Endodermal cell (in vitro differentiated cells): ENCODE measurements at regions not wholly inside any gene's neighbourhood (a gene's known extent, or its start where the extent isn't known, plus 50 kb on each side); places are given as distances from the start of the nearest gene placed in this dataset.

Experiments used
- DNase-seq: peaks from one replicate; pipeline ENCODE4 v3.0.0-alpha.2; 2017
- H3K27ac ChIP-seq: 2 replicates; pipeline ENCODE4 v1.5.1; 2013; ENCODE audit warnings: mild to moderate bottlenecking, low read depth, low read length, moderate library complexity
- H3K27me3 ChIP-seq: 2 replicates; pipeline ENCODE4 v1.6.1; 2013; ENCODE audit warnings: mild to moderate bottlenecking, low read length, moderate library complexity; ENCODE audit not compliant: insufficient read depth, control insufficient read depth, poor library complexity, severe bottlenecking
- H3K36me3 ChIP-seq: 2 replicates; pipeline ENCODE4 v1.7.0; 2013; ENCODE audit warnings: mild to moderate bottlenecking, low read length, moderate library complexity; ENCODE audit not compliant: control insufficient read depth, insufficient read depth
- H3K4me1 ChIP-seq: one replicate; pipeline ENCODE4 v1.7.0; 2013; ENCODE audit warnings: low read length; ENCODE audit not compliant: control insufficient read depth, insufficient read depth
- H3K4me3 ChIP-seq: 2 replicates; pipeline ENCODE4 v1.5.1; 2013; ENCODE audit warnings: mild to moderate bottlenecking, low read length, moderate library complexity
- H3K9ac ChIP-seq: 2 replicates; pipeline ENCODE4 v1.6.1; 2013; ENCODE audit warnings: mild to moderate bottlenecking, low read length, moderate library complexity; ENCODE audit not compliant: poor library complexity, severe bottlenecking; ENCODE audit errors: extremely low read depth
- H3K9me3 ChIP-seq: 2 replicates; pipeline ENCODE4 v1.6.1; 2013; ENCODE audit warnings: mild to moderate bottlenecking, low read length, moderate library complexity; ENCODE audit not compliant: control insufficient read depth
- H3K27ac Mint-ChIP-seq: 2 replicates; pipeline ENCODE4 v1.8.0; 2020; ENCODE audit warnings: mixed read lengths
- H3K27me3 Mint-ChIP-seq: 2 replicates; pipeline ENCODE4 v1.8.0; 2021; ENCODE audit warnings: mild to moderate bottlenecking, mixed read lengths; ENCODE audit not compliant: insufficient read depth
- H3K36me3 Mint-ChIP-seq: 2 replicates; pipeline ENCODE4 v1.8.0; 2020; ENCODE audit warnings: low read depth, mixed read lengths
- H3K4me1 Mint-ChIP-seq: 2 replicates; pipeline ENCODE4 v1.8.0; 2020; ENCODE audit warnings: mixed read lengths
- H3K4me3 Mint-ChIP-seq: 2 replicates; pipeline ENCODE4 v1.8.0; 2020; ENCODE audit warnings: mild to moderate bottlenecking, moderate library complexity, mixed read lengths
- H3K9me3 Mint-ChIP-seq: 2 replicates; pipeline ENCODE4 v1.8.0; 2020; ENCODE audit warnings: mild to moderate bottlenecking, mixed read lengths
- CTCF ChIP-seq: fragments of 200-600 bp; sonication (generic); conservative IDR thresholded peaks from 2 replicates; pipeline ENCODE4 v1.5.0; 2021; ENCODE audit warnings: antibody characterized with exemption, mild to moderate bottlenecking
- WGBS, 2 experiments: methylation state at CpG; one replicate each; pipeline versions ENCODE4 v1.1.5 to v1.1.7; 2013; ENCODE audit warnings: missing lambda C conversion rate in 2 of 2, mixed read lengths in 1 of 2; ENCODE audit not compliant: insufficient coverage in 1 of 2, insufficient read length in 1 of 2; 5-methylcytosine and 5-hydroxymethylcytosine counted together

DNA sequence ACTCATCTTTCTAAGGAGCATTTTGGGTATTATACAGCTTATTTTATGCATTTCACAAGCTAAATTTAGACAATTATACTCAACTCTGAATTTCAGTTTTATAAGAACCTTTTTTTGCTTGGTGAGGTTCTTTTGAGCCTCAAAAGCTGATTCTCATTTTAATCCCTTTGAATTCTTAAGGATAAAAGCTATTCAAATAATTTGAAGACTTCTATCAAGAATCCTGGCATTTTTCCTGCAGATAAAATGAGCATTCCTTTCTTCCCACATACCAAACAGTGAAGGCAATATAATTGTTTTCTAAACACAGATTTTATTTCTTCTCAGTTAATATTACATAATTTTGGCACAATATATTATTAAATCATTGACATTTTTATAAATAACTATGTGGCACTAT, 118.4 kb upstream of the GPM6A start:
- no peaks in the 10 kb centered on the region for H3K4me1 ChIP-seq
- no peak for TF ChIP-seq CTCF
- DNase-seq, result no peak
- no peak overlapping the region for H3K27ac Mint-ChIP-seq
- H3K4me1 Mint-ChIP-seq, result peaks cover 5% of the 10 kb centered on the region
- no peaks in the 10 kb centered on the region for H3K36me3 ChIP-seq
- H3K27ac ChIP-seq, result no peak overlapping the region
- H3K9me3 Mint-ChIP-seq, result no peaks in the 10 kb centered on the region
- H3K4me3 ChIP-seq, result no peak overlapping the region
- H3K4me3 Mint-ChIP-seq, result no peak overlapping the region
- H3K27me3 ChIP-seq, result no peaks in the 10 kb centered on the region
- H3K27me3 Mint-ChIP-seq, result no peaks in the 10 kb centered on the region
- H3K9me3 ChIP-seq, result no peaks in the 10 kb centered on the region
- H3K36me3 Mint-ChIP-seq, result no peaks in the 10 kb centered on the region
- H3K9ac ChIP-seq, result no peak overlapping the region

DNA sequence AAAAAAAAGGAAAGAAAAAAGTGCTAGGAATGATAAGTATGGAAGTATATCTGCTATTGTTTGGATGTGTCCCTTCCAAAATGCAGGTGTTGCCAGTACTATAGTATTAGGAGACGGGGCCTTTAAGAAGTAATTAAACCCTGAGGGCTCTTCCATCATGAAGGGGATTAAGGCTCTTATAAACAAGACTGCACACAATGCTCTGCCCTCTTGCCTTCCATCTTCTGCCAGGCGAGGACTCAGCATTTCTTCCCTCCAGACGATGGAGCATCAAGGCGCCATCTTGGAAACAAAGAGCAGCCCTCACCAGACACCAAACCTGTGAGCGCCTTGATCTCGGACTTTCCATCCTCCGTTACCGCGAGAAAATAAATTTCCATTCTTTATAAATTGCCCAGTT, 120.1 kb upstream of the GPM6A start:
- Mint-ChIP-seq H3K9me3 (no peaks in the 10 kb centered on the region), H3K4me3 (no peak overlapping the region), H3K27me3 (no peaks in the 10 kb centered on the region), H3K36me3 (no peaks in the 10 kb centered on the region), H3K4me1 (peaks cover 5% of the 10 kb centered on the region), H3K27ac (no peak overlapping the region)
- Histone ChIP-seq H3K9ac (no peak overlapping the region), H3K9me3 (no peaks in the 10 kb centered on the region), H3K36me3 (no peaks in the 10 kb centered on the region), H3K4me1 (no peaks in the 10 kb centered on the region), H3K27me3 (no peaks in the 10 kb centered on the region), H3K27ac (no peak overlapping the region), H3K4me3 (no peak overlapping the region)
- TF ChIP-seq CTCF, result no peak
- 94 to 95% methylated on average over 3 to 9 of the region's 9 CpGs for WGBS, 2 experiments
- no peak for DNase-seq

- Histone ChIP-seq H3K4me3 (no peak overlapping the region), H3K27ac (no peak overlapping the region), H3K9me3 (no peaks in the 10 kb centered on the region), H3K36me3 (no peaks in the 10 kb centered on the region), H3K27me3 (no peaks in the 10 kb centered on the region), H3K4me1 (no peaks in the 10 kb centered on the region), H3K9ac (no peak overlapping the region)
- Mint-ChIP-seq H3K4me3 (no peak overlapping the region), H3K27me3 (no peaks in the 10 kb centered on the region), H3K9me3 (no peaks in the 10 kb centered on the region), H3K27ac (no peak overlapping the region), H3K36me3 (no peaks in the 10 kb centered on the region), H3K4me1 (peaks cover 5% of the 10 kb centered on the region)
- no peak for TF ChIP-seq CTCF
- 93 to 98% methylated on average over 2 to 3 of the region's 3 CpGs for WGBS, 2 experiments
- no peak for DNase-seq
Measured at GRCh38 chr4:175934506-175934905, 122.4 kb upstream of the GPM6A start.
